ENCODE measurements at regions not wholly inside any gene's neighbourhood (a gene's known extent, or its start where the extent isn't known, plus 50 kb on each side); places are given as distances from the start of the nearest gene placed in this dataset.

GRCh38 chr5:23825196-23825595, 317.8 kb downstream of the PRDM9 start:
- TF ChIP-seq EP300 (IDR thresholded peaks at IDR 0.05), result no peak
- TF ChIP-seq POLR2A (IDR thresholded peaks at IDR 0.05), result no peak

All from gastroesophageal sphincter (tissue), 2 donors.